Testis (tissue), 2 donors: ENCODE measurements at regions not wholly inside any gene's neighbourhood (a gene's known extent, or its start where the extent isn't known, plus 50 kb on each side); places are given as distances from the start of the nearest gene placed in this dataset.

Source experiments
- DNase-seq: peaks from one replicate; pipeline ENCODE4 v3.0.0-alpha.2; 2019
- H3K27ac ChIP-seq, 2 donors: fragments of 200-600 bp; sonication (generic); one replicate each; pipeline ENCODE4 v1.5.1; 2019
- H3K27me3 ChIP-seq: fragments of 200-600 bp; sonication (generic); one replicate; pipeline ENCODE4 v1.5.1; 2019
- H3K36me3 ChIP-seq: fragments of 200-600 bp; sonication (generic); one replicate; pipeline ENCODE4 v1.5.1; 2017; ENCODE audit warnings: low read depth; ENCODE audit errors: missing control alignments
- H3K4me1 ChIP-seq: fragments of 200-600 bp; sonication (generic); one replicate; pipeline ENCODE4 v1.5.1; 2019
- H3K4me3 ChIP-seq, 2 donors: fragments of 200-600 bp; sonication (generic); one replicate each; pipeline ENCODE4 v1.5.1; 2017 to 2019
- H3K9me3 ChIP-seq: fragments of 200-600 bp; sonication (generic); one replicate; pipeline ENCODE4 v1.5.1; 2017
- CTCF ChIP-seq, 3 experiments: fragments of 450-650 bp in 2 of 3; fragments of 200-600 bp in 1 of 3; sonication (generic) in 1 of 3; IDR thresholded peaks; one replicate each; pipeline ENCODE4 v1.5.1; 2016 to 2019; ENCODE audit warnings: antibody characterized with exemption in 3 of 3, mild to moderate bottlenecking in 2 of 3, moderate library complexity in 1 of 3
- POLR2A ChIP-seq: fragments of 450-650 bp; IDR thresholded peaks from one replicate; pipeline ENCODE4 v1.6.1; 2017; ENCODE audit warnings: antibody characterized with exemption, mild to moderate bottlenecking, moderate library complexity
- WGBS, 2 donors: methylation state at CpG; one replicate each; pipeline ENCODE4 v1.1.5; 2018; 5-methylcytosine and 5-hydroxymethylcytosine counted together
- intact Hi-C: fragments of 100-400 bp; cut with DNase I; formaldehyde crosslinking; loops from one replicate; pipeline ENCODE4 v1.15.1; 2023; ENCODE audit warnings: low total_unique reads

DNA sequence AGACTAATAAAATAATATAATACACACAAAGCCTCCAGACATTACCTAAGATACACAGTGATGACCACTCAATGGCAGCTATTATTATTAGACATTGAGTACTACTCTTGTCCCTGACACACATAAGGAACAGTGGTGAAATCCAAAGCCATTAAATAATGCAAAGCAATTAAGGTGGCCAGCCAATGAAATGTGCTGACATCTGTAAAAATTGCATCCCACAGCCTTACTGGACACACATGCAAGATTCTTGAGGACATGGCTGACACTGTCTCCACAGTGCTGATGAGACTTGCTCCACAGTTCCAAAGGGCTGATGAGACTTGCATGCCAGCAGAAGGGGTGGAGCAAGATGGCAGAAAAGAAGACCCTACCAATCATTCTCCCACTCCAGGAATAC is 447.5 kb downstream of the IRX1 start:
- intact Hi-C loops: no loop called here
- H3K27me3 ChIP-seq: no peaks in the 10 kb centered on the region
- no peak for DNase-seq
- no peaks in the 10 kb centered on the region for H3K9me3 ChIP-seq
- TF ChIP-seq CTCF (IDR thresholded peaks at IDR 0.05) (no peak), POLR2A (no peak)
- H3K4me3 ChIP-seq: no peak overlapping the region
- no peak overlapping the region for H3K27ac ChIP-seq
- no peaks in the 10 kb centered on the region for H3K4me1 ChIP-seq
- H3K36me3 ChIP-seq: no peaks in the 10 kb centered on the region

DNA sequence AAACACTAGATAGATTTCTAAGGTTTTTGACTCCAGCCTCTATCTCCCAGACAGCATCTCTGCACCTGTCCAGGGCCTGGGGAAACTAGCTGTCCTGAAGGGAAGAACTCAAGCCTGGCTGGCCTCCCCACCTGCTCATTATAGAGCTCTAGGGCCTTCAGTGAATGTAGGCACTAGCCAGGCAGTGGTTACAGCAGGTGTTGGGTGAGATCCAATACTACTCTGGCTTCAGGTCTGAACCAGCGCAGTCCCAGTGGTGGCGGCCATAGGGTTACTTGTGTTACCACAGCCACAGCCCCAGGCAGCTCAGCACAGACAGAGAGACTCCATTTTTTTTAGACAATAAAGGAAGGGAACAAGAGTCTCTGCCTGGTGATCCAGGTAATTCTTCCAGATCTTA is 449.2 kb downstream of the IRX1 start:
- TF ChIP-seq CTCF (IDR thresholded peaks at IDR 0.05) (no peak), POLR2A (no peak)
- H3K4me3 ChIP-seq: no peak overlapping the region
- H3K9me3 ChIP-seq: no peaks in the 10 kb centered on the region
- DNase-seq: no peak
- H3K27me3 ChIP-seq: no peaks in the 10 kb centered on the region
- WGBS, 2 donors: 91 to 100% methylated on average over 2 of the region's 2 CpGs
- no peak overlapping the region for H3K27ac ChIP-seq
- no peaks in the 10 kb centered on the region for H3K4me1 ChIP-seq
- intact Hi-C loops: no loop called here
- no peaks in the 10 kb centered on the region for H3K36me3 ChIP-seq

DNA sequence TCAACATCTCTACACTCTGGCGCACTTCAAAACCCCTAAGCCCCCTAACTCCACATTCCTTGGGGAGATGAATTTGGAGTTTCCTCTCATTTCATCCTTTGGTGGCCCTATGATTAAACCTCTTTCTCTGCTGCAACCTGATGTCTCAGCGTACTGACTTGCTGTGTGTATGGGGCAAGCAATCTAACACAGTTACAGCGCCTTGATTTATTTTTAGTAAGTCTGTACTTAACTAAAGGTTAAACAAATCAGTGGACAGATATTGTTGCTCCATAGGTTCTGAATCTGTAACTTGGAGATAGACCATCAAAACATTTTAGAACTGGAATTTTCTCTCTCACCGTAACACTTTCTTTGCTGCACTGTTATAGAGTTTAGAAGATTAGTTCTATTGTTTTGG is 452.8 kb downstream of the IRX1 start:
- H3K36me3 ChIP-seq: no peaks in the 10 kb centered on the region
- intact Hi-C loops: loop anchor here (2.0 kb wide), 1 partner anchor 18 kb away; no protein-coding TSS in a partner anchor
- H3K4me3 ChIP-seq: no peak overlapping the region
- TF ChIP-seq POLR2A: no peak
- TF ChIP-seq CTCF (IDR thresholded peaks at IDR 0.05): no peak
- no peaks in the 10 kb centered on the region for H3K27me3 ChIP-seq
- DNase-seq: no peak
- no peak overlapping the region for H3K27ac ChIP-seq
- H3K4me1 ChIP-seq: no peaks in the 10 kb centered on the region
- 72 to 90% methylated on average over 4 of the region's 4 CpGs for WGBS, 2 donors
- no peaks in the 10 kb centered on the region for H3K9me3 ChIP-seq

GRCh38 chr5:4050203-4050602 is 454.6 kb downstream of the IRX1 start:
- H3K27me3 ChIP-seq: no peaks in the 10 kb centered on the region
- H3K9me3 ChIP-seq: no peaks in the 10 kb centered on the region
- WGBS, 2 donors: 74 to 85% methylated on average over 6 of the region's 6 CpGs
- H3K27ac ChIP-seq: no peak overlapping the region
- no peaks in the 10 kb centered on the region for H3K4me1 ChIP-seq
- no peak for DNase-seq
- no peak overlapping the region for H3K4me3 ChIP-seq
- no peaks in the 10 kb centered on the region for H3K36me3 ChIP-seq
- no peak for TF ChIP-seq CTCF (IDR thresholded peaks at IDR 0.05)
- TF ChIP-seq POLR2A: no peak
- intact Hi-C loops: no loop called here

GRCh38 chr5:4053136-4053535 is 457.5 kb downstream of the IRX1 start:
- Histone ChIP-seq H3K27me3 (no peaks in the 10 kb centered on the region), H3K4me1 (no peaks in the 10 kb centered on the region), H3K4me3 (no peak overlapping the region), H3K9me3 (no peaks in the 10 kb centered on the region), H3K27ac (no peak overlapping the region), H3K36me3 (no peaks in the 10 kb centered on the region)
- TF ChIP-seq CTCF (IDR thresholded peaks at IDR 0.05) (no peak), POLR2A (no peak)
- no peak for DNase-seq
- intact Hi-C loops: no loop called here
- 81 to 87% methylated on average over 4 of the region's 4 CpGs for WGBS, 2 donors
